GM23248 (cell line): ENCODE measurements at regions not wholly inside any gene's neighbourhood (a gene's known extent, or its start where the extent isn't known, plus 50 kb on each side); places are given as distances from the start of the nearest gene placed in this dataset.

ENCODE experiments used
- DNase-seq: peaks from one replicate; pipeline ENCODE4 v3.0.0-alpha.2; 2015
- H2AFZ ChIP-seq: fragments of 200-600 bp; sonication (generic); 2 replicates; pipeline ENCODE4 v1.6.1; 2016; ENCODE audit warnings: antibody characterized with exemption
- H3F3A ChIP-seq: fragments of 200-600 bp; sonication (generic); 2 replicates; pipeline ENCODE4 v1.6.1; 2016; ENCODE audit warnings: mild to moderate bottlenecking, antibody characterized with exemption, mixed run types; ENCODE audit not compliant: insufficient read depth
- H3K27ac ChIP-seq: fragments of 200-600 bp; sonication (generic); 2 replicates; pipeline ENCODE4 v1.5.1; 2016; ENCODE audit warnings: mild to moderate bottlenecking
- H3K27me3 ChIP-seq: fragments of 200-600 bp; sonication (generic); replicated peaks from 2 replicates; pipeline ENCODE4 v1.6.1; 2016; ENCODE audit warnings: mild to moderate bottlenecking; ENCODE audit not compliant: insufficient read depth
- H3K36me3 ChIP-seq: fragments of 200-600 bp; sonication (generic); 2 replicates; pipeline ENCODE4 v1.6.1; 2016; ENCODE audit warnings: low read depth, mild to moderate bottlenecking
- H3K4me1 ChIP-seq: fragments of 200-600 bp; sonication (generic); 2 replicates; pipeline ENCODE4 v1.6.1; 2016; ENCODE audit warnings: mild to moderate bottlenecking; ENCODE audit not compliant: insufficient read depth
- H3K4me2 ChIP-seq: fragments of 200-600 bp; sonication (generic); one replicate; pipeline ENCODE4 v1.6.1; 2016; ENCODE audit warnings: mild to moderate bottlenecking; ENCODE audit not compliant: unreplicated experiment
- H3K4me3 ChIP-seq: fragments of 200-600 bp; sonication (generic); 2 replicates; pipeline ENCODE4 v1.5.1; 2016; ENCODE audit warnings: mild to moderate bottlenecking
- H3K79me2 ChIP-seq: fragments of 200-600 bp; sonication (generic); 2 replicates; pipeline ENCODE4 v1.6.1; 2016; ENCODE audit warnings: mild to moderate bottlenecking; ENCODE audit not compliant: insufficient read depth
- H3K9ac ChIP-seq: fragments of 200-600 bp; sonication (generic); 2 replicates; pipeline ENCODE4 v1.6.1; 2016; ENCODE audit warnings: mild to moderate bottlenecking
- H3K9me2 ChIP-seq: fragments of 200-600 bp; sonication (generic); 2 replicates; pipeline ENCODE4 v1.6.1; 2016; ENCODE audit warnings: mixed run types, mild to moderate bottlenecking, moderate library complexity; ENCODE audit not compliant: insufficient read depth
- H3K9me3 ChIP-seq: fragments of 200-600 bp; sonication (generic); one replicate; pipeline ENCODE4 v1.6.1; 2017; ENCODE audit warnings: low read depth
- H4K20me1 ChIP-seq: fragments of 200-600 bp; sonication (generic); 2 replicates; pipeline ENCODE4 v1.6.0; 2016; ENCODE audit not compliant: insufficient read depth
- EZH2 ChIP-seq: fragments of 200-600 bp; sonication (generic); IDR thresholded peaks from 2 replicates; pipeline ENCODE4 v1.6.1; 2018; ENCODE audit warnings: antibody characterized with exemption, mild to moderate bottlenecking; ENCODE audit not compliant: insufficient read depth, poor library complexity, severe bottlenecking
- EZH2phosphoT487 ChIP-seq: fragments of 200-600 bp; sonication (generic); IDR thresholded peaks from 2 replicates; pipeline ENCODE4 v1.6.1; 2018; ENCODE audit warnings: antibody characterized with exemption, moderate library complexity, mild to moderate bottlenecking, low read depth; ENCODE audit not compliant: insufficient read depth
- WGBS, 2 experiments: methylation state at CpG; one replicate each; pipeline ENCODE4 v1.1.6; 2015 to 2017; ENCODE audit warnings: low lambda C conversion rate in 2 of 2, low coverage in 1 of 2; ENCODE audit errors: missing lambda C conversion rate in 2 of 2; 5-methylcytosine and 5-hydroxymethylcytosine counted together
- in situ Hi-C: fragments of 300-500 bp; cut with MboI; formaldehyde crosslinking; loops from 2 replicates; pipeline ENCODE4 v1.15.0; 2020

DNA sequence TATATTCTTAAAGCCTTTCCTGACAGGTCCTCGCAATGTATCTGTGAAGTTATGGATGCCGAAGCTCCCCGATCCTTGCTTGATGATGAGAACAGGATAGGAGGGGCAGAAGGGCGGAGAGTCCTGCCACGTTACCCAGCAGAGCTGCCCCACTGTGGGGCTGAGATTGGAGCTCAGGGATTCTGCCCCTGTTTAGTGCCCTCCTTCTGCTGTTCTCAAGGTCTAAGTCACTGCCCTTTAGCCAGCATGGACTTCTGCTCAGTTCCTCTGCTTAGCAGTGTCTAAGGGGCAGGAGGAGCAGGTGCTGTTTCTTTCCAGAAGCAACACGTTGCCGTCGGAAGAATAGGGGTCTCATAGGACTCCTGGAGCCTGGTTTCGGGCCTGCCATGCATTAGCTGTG lies 164.2 kb upstream of the B3GAT1 start:
- 33 to 37% methylated on average over 9 of the region's 9 CpGs for WGBS, 2 experiments
- in situ Hi-C loops = no loop called here
- no peaks in the 10 kb centered on the region for H3F3A ChIP-seq
- no peak overlapping the region for H3K9ac ChIP-seq
- H3K27me3 ChIP-seq = no peaks in the 10 kb centered on the region
- no peak overlapping the region for H2AFZ ChIP-seq
- H3K4me1 ChIP-seq = no peaks in the 10 kb centered on the region
- no peaks in the 10 kb centered on the region for H3K79me2 ChIP-seq
- H3K4me3 ChIP-seq = no peak overlapping the region
- H3K27ac ChIP-seq = no peak overlapping the region
- no peaks in the 10 kb centered on the region for H3K9me2 ChIP-seq
- DNase-seq = no peak
- no peak for TF ChIP-seq EZH2phosphoT487
- no peak for TF ChIP-seq EZH2
- no peaks in the 10 kb centered on the region for H4K20me1 ChIP-seq
- H3K9me3 ChIP-seq = no peaks in the 10 kb centered on the region
- no peaks in the 10 kb centered on the region for H3K36me3 ChIP-seq
- H3K4me2 ChIP-seq = no peak overlapping the region

DNA sequence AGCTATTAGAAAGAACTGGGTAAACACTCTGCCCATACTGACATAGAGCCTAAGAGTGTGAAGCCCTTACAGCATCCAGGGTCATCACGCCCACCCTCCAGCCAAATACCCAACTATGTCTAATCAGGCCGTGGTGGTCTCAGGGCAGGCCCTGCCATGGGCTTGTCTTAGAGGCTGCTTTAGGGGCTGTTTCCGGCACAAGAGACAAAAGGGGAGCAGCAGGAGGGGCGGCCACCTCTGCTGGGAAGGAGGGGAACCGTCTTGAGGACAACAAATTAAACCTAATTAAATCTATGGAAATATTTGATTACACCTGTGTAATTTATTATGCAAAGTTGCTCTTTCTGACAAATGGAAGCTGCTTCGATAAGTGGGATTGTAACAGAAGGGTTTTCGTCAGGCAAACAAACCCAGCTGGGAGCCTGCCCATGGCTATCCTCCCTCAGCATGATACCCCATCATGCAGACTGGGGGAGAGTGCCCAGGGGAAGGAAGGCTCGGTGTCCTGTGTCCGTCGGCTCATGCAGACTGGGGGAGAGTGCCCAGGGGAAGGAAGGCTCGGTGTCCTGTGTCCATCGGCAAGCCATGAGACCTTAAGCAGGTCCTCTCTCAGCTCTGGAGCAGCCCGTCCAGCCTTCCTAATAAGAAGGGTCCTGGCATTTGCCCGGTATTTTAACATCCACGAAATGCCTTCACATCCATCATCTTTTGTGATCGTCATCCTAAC lies 163.6 kb upstream of the B3GAT1 start:
- Histone ChIP-seq H3K27ac (no peak overlapping the region), H3K4me2 (no peak overlapping the region), H3K9me2 (no peaks in the 10 kb centered on the region), H3K9me3 (no peaks in the 10 kb centered on the region), H3F3A (no peaks in the 10 kb centered on the region), H3K27me3 (no peaks in the 10 kb centered on the region), H3K9ac (no peak overlapping the region), H2AFZ (no peak overlapping the region), H3K36me3 (no peaks in the 10 kb centered on the region), H4K20me1 (no peaks in the 10 kb centered on the region), H3K4me3 (no peak overlapping the region), H3K4me1 (no peaks in the 10 kb centered on the region), H3K79me2 (no peaks in the 10 kb centered on the region)
- in situ Hi-C loops = no loop called here
- 19 to 26% methylated on average over 16 of the region's 16 CpGs for WGBS, 2 experiments
- TF ChIP-seq EZH2 = no peak
- no peak for TF ChIP-seq EZH2phosphoT487
- DNase-seq = no peak

DNA sequence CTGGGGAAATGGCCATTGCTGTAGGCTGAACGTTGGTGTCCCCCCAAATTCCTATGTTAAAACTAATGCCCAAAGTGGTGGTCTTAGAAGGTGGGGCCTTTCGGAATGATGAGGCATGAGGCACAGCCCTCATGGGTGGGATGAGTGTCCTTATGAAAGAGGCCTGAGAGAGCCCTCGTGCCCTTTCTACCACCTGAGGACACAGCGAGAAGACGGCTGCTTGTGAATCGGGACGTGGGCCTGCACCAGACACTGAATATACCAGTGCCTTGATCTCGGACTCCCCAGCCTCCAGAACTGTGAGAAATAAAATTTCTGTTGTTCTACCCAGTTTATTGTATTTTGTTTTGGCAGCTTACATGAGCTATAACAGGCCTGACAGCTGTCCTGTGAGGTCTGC lies 162.9 kb upstream of the B3GAT1 start:
- in situ Hi-C loops = no loop called here
- Histone ChIP-seq H3F3A (no peaks in the 10 kb centered on the region), H3K27me3 (no peaks in the 10 kb centered on the region), H3K9me2 (no peaks in the 10 kb centered on the region), H3K9me3 (no peaks in the 10 kb centered on the region), H2AFZ (no peak overlapping the region), H3K9ac (no peak overlapping the region), H3K36me3 (no peaks in the 10 kb centered on the region), H3K79me2 (no peaks in the 10 kb centered on the region), H3K4me1 (no peaks in the 10 kb centered on the region), H3K4me2 (no peak overlapping the region), H4K20me1 (no peaks in the 10 kb centered on the region), H3K27ac (no peak overlapping the region), H3K4me3 (no peak overlapping the region)
- no peak for TF ChIP-seq EZH2
- no peak for TF ChIP-seq EZH2phosphoT487
- DNase-seq = no peak
- WGBS, 2 experiments = 34 to 41% methylated on average over 8 of the region's 8 CpGs

DNA sequence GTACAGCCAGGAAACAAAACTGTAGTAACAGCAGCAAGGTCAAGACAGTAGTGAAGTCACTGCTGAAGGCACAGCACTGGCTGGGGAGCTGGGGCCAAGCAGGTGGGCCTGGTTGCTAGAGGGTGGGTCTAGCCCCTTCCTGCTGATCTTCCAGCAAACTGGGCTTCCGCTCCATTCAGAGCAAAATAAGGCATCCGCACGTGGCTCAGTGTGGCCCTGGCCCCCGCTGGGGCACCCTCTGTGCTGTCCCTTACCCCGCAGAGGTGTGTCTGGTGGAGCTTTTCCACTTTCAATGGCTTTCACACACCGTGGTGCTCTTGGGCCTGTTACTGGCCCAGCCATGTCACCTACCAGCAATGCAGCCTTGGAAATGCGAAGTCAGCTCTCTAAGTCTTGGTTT lies 162.4 kb upstream of the B3GAT1 start:
- WGBS, 2 experiments = 25 to 27% methylated on average over 7 of the region's 7 CpGs
- Histone ChIP-seq H3K27ac (no peak overlapping the region), H3K9me3 (no peaks in the 10 kb centered on the region)

More for the DNA sequence above, 162.4 kb upstream of the B3GAT1 start:
- H3K4me3 ChIP-seq = no peak overlapping the region
- DNase-seq = no peak
- H3K36me3 ChIP-seq = no peaks in the 10 kb centered on the region
- H3F3A ChIP-seq = no peaks in the 10 kb centered on the region
- no peak overlapping the region for H2AFZ ChIP-seq
- H3K4me2 ChIP-seq = no peak overlapping the region
- H3K27me3 ChIP-seq = no peaks in the 10 kb centered on the region
- H3K79me2 ChIP-seq = no peaks in the 10 kb centered on the region
- H3K4me1 ChIP-seq = no peaks in the 10 kb centered on the region
- H3K9ac ChIP-seq = no peak overlapping the region
- H3K9me2 ChIP-seq = no peaks in the 10 kb centered on the region
- in situ Hi-C loops = no loop called here
- H4K20me1 ChIP-seq = no peaks in the 10 kb centered on the region
- TF ChIP-seq EZH2phosphoT487 (no peak), EZH2 (no peak)
